GM23338 (cell line): ENCODE measurements at regions not wholly inside any gene's neighbourhood (a gene's known extent, or its start where the extent isn't known, plus 50 kb on each side); places are given as distances from the start of the nearest gene placed in this dataset.

Source experiments
- ATAC-seq: fragments of 200-7000 bp; cut with Tn5 transposase; 3 replicates; pipeline ENCODE4 v1.9.1; 2020
- DNase-seq: peaks from one replicate; pipeline ENCODE4 v3.0.0-alpha.2; 2015; ENCODE audit warnings: low spot score
- H2AFZ ChIP-seq: fragments of 200-600 bp; sonication (generic); 2 replicates; pipeline ENCODE4 v1.8.0; 2016; ENCODE audit warnings: antibody characterized with exemption, mild to moderate bottlenecking, moderate library complexity
- H3F3A ChIP-seq: fragments of 200-600 bp; sonication (generic); replicated peaks from 2 replicates; pipeline ENCODE4 v1.8.0; 2017; ENCODE audit warnings: antibody characterized with exemption, mixed run types, low read depth
- H3K27ac ChIP-seq: fragments of 200-600 bp; sonication (generic); 2 replicates; pipeline ENCODE4 v1.6.1; 2016; ENCODE audit warnings: low read depth
- H3K27me3 ChIP-seq: fragments of 200-600 bp; sonication (generic); 2 replicates; pipeline ENCODE4 v1.8.0; 2016; ENCODE audit warnings: mild to moderate bottlenecking, mixed run types, moderate library complexity; ENCODE audit not compliant: insufficient read depth
- H3K36me3 ChIP-seq: fragments of 200-600 bp; sonication (generic); 2 replicates; pipeline ENCODE4 v1.8.0; 2016; ENCODE audit warnings: mild to moderate bottlenecking; ENCODE audit not compliant: insufficient read depth
- H3K4me1 ChIP-seq: fragments of 200-600 bp; sonication (generic); 2 replicates; pipeline ENCODE4 v1.8.0; 2016; ENCODE audit warnings: mild to moderate bottlenecking, moderate library complexity; ENCODE audit not compliant: insufficient read depth
- H3K4me2 ChIP-seq: fragments of 200-600 bp; sonication (generic); 2 replicates; pipeline ENCODE4 v1.7.1; 2017; ENCODE audit warnings: mixed run types
- H3K4me3 ChIP-seq: fragments of 200-600 bp; sonication (generic); 2 replicates; pipeline ENCODE4 v1.6.1; 2016; ENCODE audit warnings: mixed run types
- H3K79me2 ChIP-seq: fragments of 200-600 bp; sonication (generic); replicated peaks from 2 replicates; pipeline ENCODE4 v1.8.0; 2017; ENCODE audit warnings: mild to moderate bottlenecking; ENCODE audit not compliant: insufficient read depth
- H3K9me2 ChIP-seq: fragments of 200-600 bp; sonication (generic); 2 replicates; pipeline ENCODE4 v1.8.0; 2017; ENCODE audit not compliant: insufficient read depth
- H4K20me1 ChIP-seq: fragments of 200-600 bp; sonication (generic); replicated peaks from 2 replicates; pipeline ENCODE4 v1.8.0; 2017; ENCODE audit warnings: mild to moderate bottlenecking; ENCODE audit not compliant: insufficient read depth
- H3K27ac Mint-ChIP-seq: 2 replicates; pipeline ENCODE4 v1.8.0; 2020; ENCODE audit warnings: inconsistent platforms, mild to moderate bottlenecking, moderate library complexity, mixed read lengths
- H3K27me3 Mint-ChIP-seq: 3 replicates; pipeline ENCODE4 v1.8.0; 2022; ENCODE audit warnings: low read depth, mild to moderate bottlenecking, moderate library complexity, mixed read lengths, inconsistent platforms; ENCODE audit not compliant: insufficient read depth, poor library complexity
- H3K36me3 Mint-ChIP-seq: 3 replicates; pipeline ENCODE4 v1.8.0; 2021; ENCODE audit warnings: low read depth, mild to moderate bottlenecking, inconsistent platforms, moderate library complexity, mixed read lengths
- H3K4me1 Mint-ChIP-seq: 3 replicates; pipeline ENCODE4 v1.8.0; 2020; ENCODE audit warnings: mild to moderate bottlenecking, inconsistent platforms, mixed read lengths
- H3K4me3 Mint-ChIP-seq: 3 replicates; pipeline ENCODE4 v1.8.0; 2021; ENCODE audit warnings: moderate library complexity, mild to moderate bottlenecking, inconsistent platforms, mixed read lengths
- H3K9me3 Mint-ChIP-seq: 3 replicates; pipeline ENCODE4 v1.8.0; 2020; ENCODE audit warnings: moderate library complexity, mild to moderate bottlenecking, inconsistent platforms, mixed read lengths
- CREB1 ChIP-seq: fragments of 250-450 bp; sonication (Bioruptor Pico); IDR thresholded peaks from 2 replicates; pipeline ENCODE4 v1.5.0; 2020; ENCODE audit warnings: low read depth, mild to moderate bottlenecking, moderate library complexity
- CTCF ChIP-seq, 2 experiments: fragments of 200-600 bp in 1 of 2; sonication (generic) in 1 of 2; conservative IDR thresholded peaks; 2 replicates each; pipeline versions ENCODE4 v1.5.1 to v1.6.1; 2016 to 2017; ENCODE audit warnings: antibody characterized with exemption in 2 of 2, low read depth in 2 of 2, mild to moderate bottlenecking in 2 of 2, moderate library complexity in 1 of 2
- ETS1 ChIP-seq: IDR thresholded peaks from 2 replicates; pipeline ENCODE4 v1.6.1; 2016; ENCODE audit warnings: antibody characterized with exemption
- EZH2 ChIP-seq: fragments of 200-600 bp; sonication (generic); IDR thresholded peaks from one replicate; pipeline ENCODE4 v1.8.0; 2017; ENCODE audit warnings: antibody characterized with exemption, mild to moderate bottlenecking, low read depth; ENCODE audit not compliant: unreplicated experiment
- EZH2phosphoT487 ChIP-seq: fragments of 200-600 bp; sonication (generic); IDR thresholded peaks from one replicate; pipeline ENCODE4 v1.8.1; 2018; ENCODE audit warnings: antibody characterized with exemption; ENCODE audit not compliant: unreplicated experiment
- JUNB ChIP-seq: IDR thresholded peaks from one replicate; pipeline ENCODE4 v1.6.1; 2016; ENCODE audit warnings: antibody characterized with exemption; ENCODE audit not compliant: unreplicated experiment
- NANOG ChIP-seq: IDR thresholded peaks from 2 replicates; pipeline ENCODE4 v1.6.1; 2016; ENCODE audit warnings: antibody characterized with exemption, borderline replicate concordance
- POLR2AphosphoS5 ChIP-seq: IDR thresholded peaks from 2 replicates; pipeline ENCODE4 v1.6.1; 2016; ENCODE audit warnings: antibody characterized with exemption, low read depth
- REST ChIP-seq: IDR thresholded peaks from one replicate; pipeline ENCODE4 v1.6.1; 2018; ENCODE audit warnings: antibody characterized with exemption; ENCODE audit not compliant: unreplicated experiment
- STAT1 ChIP-seq: IDR thresholded peaks from one replicate; pipeline ENCODE4 v1.6.1; 2016; ENCODE audit warnings: antibody characterized with exemption; ENCODE audit not compliant: unreplicated experiment
- ZNF114 ChIP-seq: fragments of 250-450 bp; sonication (Bioruptor Pico); IDR thresholded peaks from 2 replicates; pipeline ENCODE4 v1.5.0; 2020; ENCODE audit warnings: mild to moderate bottlenecking, moderate library complexity
- ZNF331 ChIP-seq: fragments of 250-450 bp; sonication (Bioruptor Pico); IDR thresholded peaks from 2 replicates; pipeline ENCODE4 v1.5.0; 2020; ENCODE audit warnings: low read depth, mild to moderate bottlenecking, moderate library complexity
- ZNF462 ChIP-seq: fragments of 250-450 bp; sonication (Bioruptor Pico); IDR thresholded peaks from 2 replicates; pipeline ENCODE4 v1.5.0; 2020; ENCODE audit warnings: mild to moderate bottlenecking, moderate library complexity

GRCh38 chr10:21396889-21397288, 128.6 kb downstream of the SKIDA1 start:
- H3K27me3 Mint-ChIP-seq = no peaks in the 10 kb centered on the region
- Histone ChIP-seq H3K4me2 (no peak overlapping the region), H4K20me1 (no peaks in the 10 kb centered on the region), H3K36me3 (no peaks in the 10 kb centered on the region), H3K27me3 (no peaks in the 10 kb centered on the region), H3K27ac (no peak overlapping the region), H3K4me3 (no peak overlapping the region), H3K79me2 (no peaks in the 10 kb centered on the region), H3F3A (no peaks in the 10 kb centered on the region), H3K9me2 (no peaks in the 10 kb centered on the region), H3K4me1 (no peaks in the 10 kb centered on the region), H2AFZ (peak overlapping the region; percentile 74; the same call in 1 of the 2 replicates)
- DNase-seq (no peak), ATAC-seq (no peak)
- no peak for TF ChIP-seq NANOG
- no peak for TF ChIP-seq EZH2
- no peak for TF ChIP-seq JUNB
- TF ChIP-seq POLR2AphosphoS5 = no peak
- TF ChIP-seq STAT1 = no peak
- no peak for TF ChIP-seq ETS1
- no peak for TF ChIP-seq CREB1 (CRISPR knock-in tag)
- TF ChIP-seq EZH2phosphoT487 = no peak
- no peak for TF ChIP-seq ZNF331 (CRISPR knock-in tag)
- TF ChIP-seq CTCF (conservative IDR thresholded peaks at IDR 0.05; ENCODE audit: low read depth in 2 of 2) = no peak
- no peak for TF ChIP-seq ZNF114 (CRISPR knock-in tag)
- TF ChIP-seq ZNF462 (CRISPR knock-in tag) = no peak
- TF ChIP-seq REST = no peak
- H3K4me3 Mint-ChIP-seq = no peak overlapping the region
- peaks cover 9% of the 10 kb centered on the region; the same call in 2 of the 3 replicates for H3K36me3 Mint-ChIP-seq
- H3K4me1 Mint-ChIP-seq = peaks cover 10% of the 10 kb centered on the region
- H3K27ac Mint-ChIP-seq = no peak overlapping the region; the same call in 1 of the 2 replicates
- H3K9me3 Mint-ChIP-seq = peaks cover 8% of the 10 kb centered on the region; the same call in 2 of the 3 replicates
